ENCODE measurements at regions not wholly inside any gene's neighbourhood (a gene's known extent, or its start where the extent isn't known, plus 50 kb on each side); places are given as distances from the start of the nearest gene placed in this dataset.

DNA sequence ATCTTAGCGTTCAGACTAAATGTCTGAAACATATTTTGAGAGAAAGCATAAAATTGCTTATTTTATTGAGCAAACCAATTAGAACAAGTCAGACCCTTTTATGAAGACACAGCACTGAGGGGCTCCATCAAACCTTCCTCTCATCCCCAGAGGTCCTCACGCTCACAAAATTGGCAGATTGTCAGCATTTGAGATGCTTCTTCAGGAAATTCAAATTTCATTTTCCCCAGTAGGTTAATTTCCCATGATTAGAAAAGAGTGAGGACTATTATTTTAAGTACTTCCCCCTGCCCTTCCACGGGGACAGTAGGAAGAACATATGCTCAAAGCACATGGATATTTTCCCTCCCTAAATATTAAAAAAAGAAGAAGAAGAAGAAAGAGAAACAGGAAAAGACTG, 851.8 kb downstream of the BRD1 start (continued):
- TF ChIP-seq, protein P1, sequence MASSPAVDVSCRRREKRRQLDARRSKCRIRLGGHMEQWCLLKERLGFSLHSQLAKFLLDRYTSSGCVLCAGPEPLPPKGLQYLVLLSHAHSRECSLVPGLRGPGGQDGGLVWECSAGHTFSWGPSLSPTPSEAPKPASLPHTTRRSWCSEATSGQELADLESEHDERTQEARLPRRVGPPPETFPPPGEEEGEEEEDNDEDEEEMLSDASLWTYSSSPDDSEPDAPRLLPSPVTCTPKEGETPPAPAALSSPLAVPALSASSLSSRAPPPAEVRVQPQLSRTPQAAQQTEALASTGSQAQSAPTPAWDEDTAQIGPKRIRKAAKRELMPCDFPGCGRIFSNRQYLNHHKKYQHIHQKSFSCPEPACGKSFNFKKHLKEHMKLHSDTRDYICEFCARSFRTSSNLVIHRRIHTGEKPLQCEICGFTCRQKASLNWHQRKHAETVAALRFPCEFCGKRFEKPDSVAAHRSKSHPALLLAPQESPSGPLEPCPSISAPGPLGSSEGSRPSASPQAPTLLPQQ (tag by site-specific recombination; IDR thresholded peaks at IDR 0.05): no peak
- TF ChIP-seq, protein P2, sequence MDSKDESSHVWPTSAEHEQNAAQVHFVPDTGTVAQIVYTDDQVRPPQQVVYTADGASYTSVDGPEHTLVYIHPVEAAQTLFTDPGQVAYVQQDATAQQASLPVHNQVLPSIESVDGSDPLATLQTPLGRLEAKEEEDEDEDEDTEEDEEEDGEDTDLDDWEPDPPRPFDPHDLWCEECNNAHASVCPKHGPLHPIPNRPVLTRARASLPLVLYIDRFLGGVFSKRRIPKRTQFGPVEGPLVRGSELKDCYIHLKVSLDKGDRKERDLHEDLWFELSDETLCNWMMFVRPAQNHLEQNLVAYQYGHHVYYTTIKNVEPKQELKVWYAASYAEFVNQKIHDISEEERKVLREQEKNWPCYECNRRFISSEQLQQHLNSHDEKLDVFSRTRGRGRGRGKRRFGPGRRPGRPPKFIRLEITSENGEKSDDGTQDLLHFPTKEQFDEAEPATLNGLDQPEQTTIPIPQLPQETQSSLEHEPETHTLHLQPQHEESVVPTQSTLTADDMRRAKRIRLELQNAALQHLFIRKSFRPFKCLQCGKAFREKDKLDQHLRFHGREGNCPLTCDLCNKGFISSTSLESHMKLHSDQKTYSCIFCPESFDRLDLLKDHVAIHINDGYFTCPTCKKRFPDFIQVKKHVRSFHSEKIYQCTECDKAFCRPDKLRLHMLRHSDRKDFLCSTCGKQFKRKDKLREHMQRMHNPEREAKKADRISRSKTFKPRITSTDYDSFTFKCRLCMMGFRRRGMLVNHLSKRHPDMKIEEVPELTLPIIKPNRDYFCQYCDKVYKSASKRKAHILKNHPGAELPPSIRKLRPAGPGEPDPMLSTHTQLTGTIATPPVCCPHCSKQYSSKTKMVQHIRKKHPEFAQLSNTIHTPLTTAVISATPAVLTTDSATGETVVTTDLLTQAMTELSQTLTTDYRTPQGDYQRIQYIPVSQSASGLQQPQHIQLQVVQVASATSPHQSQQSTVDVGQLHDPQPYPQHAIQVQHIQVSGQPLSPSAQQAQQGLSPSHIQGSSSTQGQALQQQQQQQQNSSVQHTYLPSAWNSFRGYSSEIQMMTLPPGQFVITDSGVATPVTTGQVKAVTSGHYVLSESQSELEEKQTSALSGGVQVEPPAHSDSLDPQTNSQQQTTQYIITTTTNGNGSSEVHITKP (tag by site-specific recombination; IDR thresholded peaks at IDR 0.05): no peak

DNA sequence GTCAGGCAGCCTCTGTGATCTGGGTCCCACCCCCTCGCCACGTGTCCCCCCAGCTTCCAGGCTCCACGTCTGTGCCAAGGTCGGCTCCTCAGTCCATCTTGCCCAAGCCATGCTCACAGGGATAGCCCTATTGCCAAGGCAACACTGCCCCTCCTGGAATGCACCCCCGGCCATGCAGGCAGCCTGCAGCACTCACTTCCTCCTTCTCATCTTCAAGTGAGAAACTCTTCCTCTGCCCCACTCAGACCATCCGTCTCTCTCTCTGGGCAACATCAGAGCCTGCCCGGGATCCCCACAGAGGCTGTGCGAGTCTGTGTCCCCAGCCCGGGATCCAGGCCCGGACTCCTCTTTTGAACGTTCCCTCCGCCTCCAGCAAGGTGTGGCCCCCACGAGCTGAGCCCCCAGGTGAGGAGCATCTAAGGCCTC, 852.3 kb downstream of the BRD1 start:
- no peaks in the 10 kb centered on the region for H3K36me3 ChIP-seq (ENCODE audit: control insufficient read depth in 2 of 2, insufficient read depth in 1 of 2, low read length in 2 of 2)
- H3K27ac ChIP-seq (ENCODE audit: extremely low read depth, low read depth, low read length): no peak overlapping the region
- CTCF ChIA-PET: interaction anchor here (1.0 kb wide), 1 partner anchor 14 kb away, joined by 3 read pairs; no protein-coding TSS in a partner anchor
- H3K4me3 ChIP-seq (ENCODE audit: low read depth, low read length): no peak overlapping the region
- no peaks in the 10 kb centered on the region for H3K4me1 ChIP-seq (ENCODE audit: control insufficient read depth, insufficient read depth, low read length)
- no peak for TF ChIP-seq ZNF747 (tag by site-specific recombination; IDR thresholded peaks at IDR 0.05)
- TF ChIP-seq KLF7 (tag by site-specific recombination; IDR thresholded peaks at IDR 0.05; ENCODE audit: borderline replicate concordance): no peak
- TF ChIP-seq ZNF19 (tag by site-specific recombination; IDR thresholded peaks at IDR 0.05; ENCODE audit: low read depth): no peak
- TF ChIP-seq, protein P3, sequence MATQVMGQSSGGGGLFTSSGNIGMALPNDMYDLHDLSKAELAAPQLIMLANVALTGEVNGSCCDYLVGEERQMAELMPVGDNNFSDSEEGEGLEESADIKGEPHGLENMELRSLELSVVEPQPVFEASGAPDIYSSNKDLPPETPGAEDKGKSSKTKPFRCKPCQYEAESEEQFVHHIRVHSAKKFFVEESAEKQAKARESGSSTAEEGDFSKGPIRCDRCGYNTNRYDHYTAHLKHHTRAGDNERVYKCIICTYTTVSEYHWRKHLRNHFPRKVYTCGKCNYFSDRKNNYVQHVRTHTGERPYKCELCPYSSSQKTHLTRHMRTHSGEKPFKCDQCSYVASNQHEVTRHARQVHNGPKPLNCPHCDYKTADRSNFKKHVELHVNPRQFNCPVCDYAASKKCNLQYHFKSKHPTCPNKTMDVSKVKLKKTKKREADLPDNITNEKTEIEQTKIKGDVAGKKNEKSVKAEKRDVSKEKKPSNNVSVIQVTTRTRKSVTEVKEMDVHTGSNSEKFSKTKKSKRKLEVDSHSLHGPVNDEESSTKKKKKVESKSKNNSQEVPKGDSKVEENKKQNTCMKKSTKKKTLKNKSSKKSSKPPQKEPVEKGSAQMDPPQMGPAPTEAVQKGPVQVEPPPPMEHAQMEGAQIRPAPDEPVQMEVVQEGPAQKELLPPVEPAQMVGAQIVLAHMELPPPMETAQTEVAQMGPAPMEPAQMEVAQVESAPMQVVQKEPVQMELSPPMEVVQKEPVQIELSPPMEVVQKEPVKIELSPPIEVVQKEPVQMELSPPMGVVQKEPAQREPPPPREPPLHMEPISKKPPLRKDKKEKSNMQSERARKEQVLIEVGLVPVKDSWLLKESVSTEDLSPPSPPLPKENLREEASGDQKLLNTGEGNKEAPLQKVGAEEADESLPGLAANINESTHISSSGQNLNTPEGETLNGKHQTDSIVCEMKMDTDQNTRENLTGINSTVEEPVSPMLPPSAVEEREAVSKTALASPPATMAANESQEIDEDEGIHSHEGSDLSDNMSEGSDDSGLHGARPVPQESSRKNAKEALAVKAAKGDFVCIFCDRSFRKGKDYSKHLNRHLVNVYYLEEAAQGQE (tag by site-specific recombination; IDR thresholded peaks at IDR 0.05): no peak
- TF ChIP-seq ZBTB21 (tag by site-specific recombination; IDR thresholded peaks at IDR 0.05): no peak
- no peak for TF ChIP-seq ZIC2 (tag by site-specific recombination; IDR thresholded peaks at IDR 0.05)
- TF ChIP-seq, protein P4, sequence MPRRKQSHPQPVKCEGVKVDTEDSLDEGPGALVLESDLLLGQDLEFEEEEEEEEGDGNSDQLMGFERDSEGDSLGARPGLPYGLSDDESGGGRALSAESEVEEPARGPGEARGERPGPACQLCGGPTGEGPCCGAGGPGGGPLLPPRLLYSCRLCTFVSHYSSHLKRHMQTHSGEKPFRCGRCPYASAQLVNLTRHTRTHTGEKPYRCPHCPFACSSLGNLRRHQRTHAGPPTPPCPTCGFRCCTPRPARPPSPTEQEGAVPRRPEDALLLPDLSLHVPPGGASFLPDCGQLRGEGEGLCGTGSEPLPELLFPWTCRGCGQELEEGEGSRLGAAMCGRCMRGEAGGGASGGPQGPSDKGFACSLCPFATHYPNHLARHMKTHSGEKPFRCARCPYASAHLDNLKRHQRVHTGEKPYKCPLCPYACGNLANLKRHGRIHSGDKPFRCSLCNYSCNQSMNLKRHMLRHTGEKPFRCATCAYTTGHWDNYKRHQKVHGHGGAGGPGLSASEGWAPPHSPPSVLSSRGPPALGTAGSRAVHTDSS (tag by site-specific recombination; IDR thresholded peaks at IDR 0.05): no peak
- TF ChIP-seq ZNF112 (tag by site-specific recombination; IDR thresholded peaks at IDR 0.05): no peak
- no peak for TF ChIP-seq ZNF174 (tag by site-specific recombination; IDR thresholded peaks at IDR 0.05)
- TF ChIP-seq, protein P5, sequence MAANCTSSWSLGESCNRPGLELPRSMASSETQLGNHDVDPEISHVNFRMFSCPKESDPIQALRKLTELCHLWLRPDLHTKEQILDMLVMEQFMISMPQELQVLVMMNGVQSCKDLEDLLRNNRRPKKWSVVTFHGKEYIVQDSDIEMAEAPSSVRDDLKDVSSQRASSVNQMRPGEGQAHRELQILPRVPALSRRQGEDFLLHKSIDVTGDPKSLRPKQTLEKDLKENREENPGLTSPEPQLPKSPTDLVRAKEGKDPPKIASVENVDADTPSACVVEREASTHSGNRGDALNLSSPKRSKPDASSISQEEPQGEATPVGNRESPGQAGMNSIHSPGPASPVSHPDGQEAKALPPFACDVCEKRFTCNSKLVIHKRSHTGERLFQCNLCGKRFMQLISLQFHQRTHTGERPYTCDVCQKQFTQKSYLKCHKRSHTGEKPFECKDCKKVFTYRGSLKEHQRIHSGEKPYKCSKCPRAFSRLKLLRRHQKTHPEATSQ (tag by site-specific recombination; IDR thresholded peaks at IDR 0.05): no peak
- TF ChIP-seq RBAK (tag by site-specific recombination; IDR thresholded peaks at IDR 0.05): no peak
- POLR2A ChIA-PET: no interaction called here
- no peaks in the 10 kb centered on the region for H3K9me3 ChIP-seq (ENCODE audit: control insufficient read depth, insufficient read depth, low read depth, low read length)
